ENCODE measurements at regions not wholly inside any gene's neighbourhood (a gene's known extent, or its start where the extent isn't known, plus 50 kb on each side); places are given as distances from the start of the nearest gene placed in this dataset.

DNA sequence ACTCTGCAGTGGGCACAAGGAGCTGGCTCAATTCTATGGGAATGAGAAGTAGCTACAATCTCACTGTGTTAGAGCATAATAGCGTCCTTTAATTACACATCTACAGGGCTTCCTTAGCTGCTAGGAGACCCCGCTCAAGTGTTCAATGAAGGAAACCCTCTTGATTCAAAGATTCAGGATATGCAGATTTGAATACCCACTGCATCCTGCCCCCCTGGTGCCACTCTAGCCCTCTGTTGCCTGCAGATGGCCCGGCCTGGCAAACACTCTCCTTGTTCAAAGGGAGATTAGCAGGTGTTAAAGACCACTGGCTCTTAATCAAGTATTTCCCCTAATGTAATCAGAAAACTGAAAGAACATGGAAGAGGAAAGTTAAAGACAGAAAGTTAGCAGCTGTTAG, 356.6 kb downstream of the VGLL3 start:
- H3K36me3 ChIP-seq (ENCODE audit: control insufficient read depth, insufficient read depth, low read length), result no peaks in the 10 kb centered on the region
- no CpG with 5 or more reads among the region's 3 CpGs for whole genome bisulfite sequencing, 2 experiments (ENCODE audit: extremely low coverage in 2 of 2, insufficient read length in 1 of 2)
- no peak overlapping the region for H2BK15ac ChIP-seq (ENCODE audit: low read depth, low read length)
- intact Hi-C loops (cut with micrococcal nuclease) (no loop called here), dilution Hi-C loops (cut with HindIII; ENCODE audit: low sequenced_read_pairs, unreplicated experiment) (no loop called here), in situ Hi-C loops (cut with MboI; ENCODE audit: low sequenced_read_pairs) (no loop called here)
- ChIA-PET CTCF (no interaction called here), POLR2A (ENCODE audit: unreplicated experiment) (interaction anchor here (0.6 kb wide), 1 partner anchor 22 kb away, joined by 3 read pairs; no protein-coding TSS in a partner anchor)
- H3K56ac ChIP-seq (ENCODE audit: extremely low read depth, insufficient read depth, low read length), result no peak overlapping the region
- no peaks in the 10 kb centered on the region for H4K20me1 ChIP-seq (ENCODE audit: insufficient read depth, low read length)
- H3K9me1 ChIP-seq (ENCODE audit: insufficient read depth, low read length), result no peaks in the 10 kb centered on the region
- no peak overlapping the region for H3K4me3 ChIP-seq (ENCODE audit: insufficient read depth, low read depth, low read length)
- H3K9me3 ChIP-seq (ENCODE audit: control insufficient read depth, insufficient read depth, low read length), result no peaks in the 10 kb centered on the region
- no peak overlapping the region for H3K18ac ChIP-seq (ENCODE audit: low read depth, low read length)
- H3K27me3 ChIP-seq (ENCODE audit: control insufficient read depth, insufficient read depth, low read length), result no peaks in the 10 kb centered on the region
- no peak overlapping the region for H3K14ac ChIP-seq (replicated peaks; ENCODE audit: low read depth, low read length)
- H3K4me2 ChIP-seq (ENCODE audit: low read depth, low read length), result no peak overlapping the region
- H4K5ac ChIP-seq (ENCODE audit: low read depth, low read length), result no peak overlapping the region
- no peak overlapping the region for H3K27ac ChIP-seq (ENCODE audit: insufficient read depth, low read length)
- H3K9ac ChIP-seq (ENCODE audit: low read depth, low read length), result no peak overlapping the region
- H4K8ac ChIP-seq (ENCODE audit: low read depth in 2 of 2, low read length in 2 of 2), result no peak overlapping the region
- no peaks in the 10 kb centered on the region for H3K79me1 ChIP-seq (ENCODE audit: low read depth in 1 of 2, low read length in 2 of 2)
- H2BK20ac ChIP-seq (ENCODE audit: low read depth, low read length), result no peak overlapping the region
- H3K23ac ChIP-seq (ENCODE audit: low read depth, low read length), result no peak overlapping the region
- no TSS peak for BruUV-seq (replicated peaks)
- no peaks in the 10 kb centered on the region for H3K4me1 ChIP-seq (ENCODE audit: control insufficient read depth, insufficient read depth, low read length)
- TF ChIP-seq, protein P1, sequence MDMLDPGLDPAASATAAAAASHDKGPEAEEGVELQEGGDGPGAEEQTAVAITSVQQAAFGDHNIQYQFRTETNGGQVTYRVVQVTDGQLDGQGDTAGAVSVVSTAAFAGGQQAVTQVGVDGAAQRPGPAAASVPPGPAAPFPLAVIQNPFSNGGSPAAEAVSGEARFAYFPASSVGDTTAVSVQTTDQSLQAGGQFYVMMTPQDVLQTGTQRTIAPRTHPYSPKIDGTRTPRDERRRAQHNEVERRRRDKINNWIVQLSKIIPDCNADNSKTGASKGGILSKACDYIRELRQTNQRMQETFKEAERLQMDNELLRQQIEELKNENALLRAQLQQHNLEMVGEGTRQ (IDR thresholded peaks at IDR 0.05; ENCODE audit: low read depth, low read length), result no peak
- TF ChIP-seq RFX5 (IDR thresholded peaks at IDR 0.05; ENCODE audit: low read depth, low read length) (no peak), MXI1 (IDR thresholded peaks at IDR 0.05; ENCODE audit: borderline replicate concordance, low read depth, low read length) (no peak), POLR2A (IDR thresholded peaks at IDR 0.05; ENCODE audit: low read depth, low read length) (no peak), BHLHE40 (IDR thresholded peaks at IDR 0.05; ENCODE audit: low read depth, low read length) (no peak), RAD21 (IDR thresholded peaks at IDR 0.05; ENCODE audit: low read length) (no peak), CHD1 (IDR thresholded peaks at IDR 0.05; ENCODE audit: low read depth, low read length) (no peak), RCOR1 (IDR thresholded peaks at IDR 0.05; ENCODE audit: insufficient replicate concordance, low read length) (no peak), CEBPB (IDR thresholded peaks at IDR 0.05; ENCODE audit: low read depth, low read length) (no peak), SMC3 (IDR thresholded peaks at IDR 0.05; ENCODE audit: low read depth, low read length) (no peak), NFE2L2 (IDR thresholded peaks at IDR 0.05; ENCODE audit: low read depth, low read length) (no peak)
- TF ChIP-seq, protein P2, sequence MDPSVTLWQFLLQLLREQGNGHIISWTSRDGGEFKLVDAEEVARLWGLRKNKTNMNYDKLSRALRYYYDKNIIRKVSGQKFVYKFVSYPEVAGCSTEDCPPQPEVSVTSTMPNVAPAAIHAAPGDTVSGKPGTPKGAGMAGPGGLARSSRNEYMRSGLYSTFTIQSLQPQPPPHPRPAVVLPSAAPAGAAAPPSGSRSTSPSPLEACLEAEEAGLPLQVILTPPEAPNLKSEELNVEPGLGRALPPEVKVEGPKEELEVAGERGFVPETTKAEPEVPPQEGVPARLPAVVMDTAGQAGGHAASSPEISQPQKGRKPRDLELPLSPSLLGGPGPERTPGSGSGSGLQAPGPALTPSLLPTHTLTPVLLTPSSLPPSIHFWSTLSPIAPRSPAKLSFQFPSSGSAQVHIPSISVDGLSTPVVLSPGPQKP (IDR thresholded peaks at IDR 0.05; ENCODE audit: borderline replicate concordance, low read depth, low read length), result no peak
- TF ChIP-seq, protein P3, sequence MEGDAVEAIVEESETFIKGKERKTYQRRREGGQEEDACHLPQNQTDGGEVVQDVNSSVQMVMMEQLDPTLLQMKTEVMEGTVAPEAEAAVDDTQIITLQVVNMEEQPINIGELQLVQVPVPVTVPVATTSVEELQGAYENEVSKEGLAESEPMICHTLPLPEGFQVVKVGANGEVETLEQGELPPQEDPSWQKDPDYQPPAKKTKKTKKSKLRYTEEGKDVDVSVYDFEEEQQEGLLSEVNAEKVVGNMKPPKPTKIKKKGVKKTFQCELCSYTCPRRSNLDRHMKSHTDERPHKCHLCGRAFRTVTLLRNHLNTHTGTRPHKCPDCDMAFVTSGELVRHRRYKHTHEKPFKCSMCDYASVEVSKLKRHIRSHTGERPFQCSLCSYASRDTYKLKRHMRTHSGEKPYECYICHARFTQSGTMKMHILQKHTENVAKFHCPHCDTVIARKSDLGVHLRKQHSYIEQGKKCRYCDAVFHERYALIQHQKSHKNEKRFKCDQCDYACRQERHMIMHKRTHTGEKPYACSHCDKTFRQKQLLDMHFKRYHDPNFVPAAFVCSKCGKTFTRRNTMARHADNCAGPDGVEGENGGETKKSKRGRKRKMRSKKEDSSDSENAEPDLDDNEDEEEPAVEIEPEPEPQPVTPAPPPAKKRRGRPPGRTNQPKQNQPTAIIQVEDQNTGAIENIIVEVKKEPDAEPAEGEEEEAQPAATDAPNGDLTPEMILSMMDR (conservative IDR thresholded peaks at IDR 0.05; ENCODE audit: low read depth, low read length), result no peak
- H2AFZ ChIP-seq (replicated peaks; ENCODE audit: low read length, poor library complexity), result no peak overlapping the region
- no peak for DNase-seq
- H2BK120ac ChIP-seq (ENCODE audit: low read depth, low read length), result no peak overlapping the region
- no peak overlapping the region for H3K4ac ChIP-seq (ENCODE audit: low read depth, low read length)
- H4K91ac ChIP-seq (ENCODE audit: insufficient read depth, low read depth, low read length), result no peak overlapping the region
- no peak overlapping the region for H2AK5ac ChIP-seq (ENCODE audit: low read depth, low read length)
- no peak overlapping the region for H2BK5ac ChIP-seq (ENCODE audit: low read depth, low read length, poor library complexity, severe bottlenecking)
- no peak for ATAC-seq (ENCODE audit: low read depth)
- H2AK9ac ChIP-seq (replicated peaks; ENCODE audit: low read depth, low read length, poor library complexity), result no peak overlapping the region
